GM23338 (cell line): ENCODE measurements at regions not wholly inside any gene's neighbourhood (a gene's known extent, or its start where the extent isn't known, plus 50 kb on each side); places are given as distances from the start of the nearest gene placed in this dataset.

ENCODE experiments used
- ATAC-seq: fragments of 200-7000 bp; cut with Tn5 transposase; 3 replicates; pipeline ENCODE4 v1.9.1; 2020
- DNase-seq: peaks from one replicate; pipeline ENCODE4 v3.0.0-alpha.2; 2015; ENCODE audit warnings: low spot score
- H2AFZ ChIP-seq: fragments of 200-600 bp; sonication (generic); 2 replicates; pipeline ENCODE4 v1.8.0; 2016; ENCODE audit warnings: antibody characterized with exemption, mild to moderate bottlenecking, moderate library complexity
- H3F3A ChIP-seq: fragments of 200-600 bp; sonication (generic); replicated peaks from 2 replicates; pipeline ENCODE4 v1.8.0; 2017; ENCODE audit warnings: antibody characterized with exemption, mixed run types, low read depth
- H3K27ac ChIP-seq: fragments of 200-600 bp; sonication (generic); 2 replicates; pipeline ENCODE4 v1.6.1; 2016; ENCODE audit warnings: low read depth
- H3K27me3 ChIP-seq: fragments of 200-600 bp; sonication (generic); 2 replicates; pipeline ENCODE4 v1.8.0; 2016; ENCODE audit warnings: mild to moderate bottlenecking, mixed run types, moderate library complexity; ENCODE audit not compliant: insufficient read depth
- H3K36me3 ChIP-seq: fragments of 200-600 bp; sonication (generic); 2 replicates; pipeline ENCODE4 v1.8.0; 2016; ENCODE audit warnings: mild to moderate bottlenecking; ENCODE audit not compliant: insufficient read depth
- H3K4me1 ChIP-seq: fragments of 200-600 bp; sonication (generic); 2 replicates; pipeline ENCODE4 v1.8.0; 2016; ENCODE audit warnings: mild to moderate bottlenecking, moderate library complexity; ENCODE audit not compliant: insufficient read depth
- H3K4me2 ChIP-seq: fragments of 200-600 bp; sonication (generic); 2 replicates; pipeline ENCODE4 v1.7.1; 2017; ENCODE audit warnings: mixed run types
- H3K4me3 ChIP-seq: fragments of 200-600 bp; sonication (generic); 2 replicates; pipeline ENCODE4 v1.6.1; 2016; ENCODE audit warnings: mixed run types
- H3K79me2 ChIP-seq: fragments of 200-600 bp; sonication (generic); replicated peaks from 2 replicates; pipeline ENCODE4 v1.8.0; 2017; ENCODE audit warnings: mild to moderate bottlenecking; ENCODE audit not compliant: insufficient read depth
- H3K9me2 ChIP-seq: fragments of 200-600 bp; sonication (generic); 2 replicates; pipeline ENCODE4 v1.8.0; 2017; ENCODE audit not compliant: insufficient read depth
- H4K20me1 ChIP-seq: fragments of 200-600 bp; sonication (generic); replicated peaks from 2 replicates; pipeline ENCODE4 v1.8.0; 2017; ENCODE audit warnings: mild to moderate bottlenecking; ENCODE audit not compliant: insufficient read depth
- H3K27ac Mint-ChIP-seq: 2 replicates; pipeline ENCODE4 v1.8.0; 2020; ENCODE audit warnings: inconsistent platforms, mild to moderate bottlenecking, moderate library complexity, mixed read lengths
- H3K27me3 Mint-ChIP-seq: 3 replicates; pipeline ENCODE4 v1.8.0; 2022; ENCODE audit warnings: low read depth, mild to moderate bottlenecking, moderate library complexity, mixed read lengths, inconsistent platforms; ENCODE audit not compliant: insufficient read depth, poor library complexity
- H3K36me3 Mint-ChIP-seq: 3 replicates; pipeline ENCODE4 v1.8.0; 2021; ENCODE audit warnings: low read depth, mild to moderate bottlenecking, inconsistent platforms, moderate library complexity, mixed read lengths
- H3K4me1 Mint-ChIP-seq: 3 replicates; pipeline ENCODE4 v1.8.0; 2020; ENCODE audit warnings: mild to moderate bottlenecking, inconsistent platforms, mixed read lengths
- H3K4me3 Mint-ChIP-seq: 3 replicates; pipeline ENCODE4 v1.8.0; 2021; ENCODE audit warnings: moderate library complexity, mild to moderate bottlenecking, inconsistent platforms, mixed read lengths
- H3K9me3 Mint-ChIP-seq: 3 replicates; pipeline ENCODE4 v1.8.0; 2020; ENCODE audit warnings: moderate library complexity, mild to moderate bottlenecking, inconsistent platforms, mixed read lengths
- CREB1 ChIP-seq: fragments of 250-450 bp; sonication (Bioruptor Pico); IDR thresholded peaks from 2 replicates; pipeline ENCODE4 v1.5.0; 2020; ENCODE audit warnings: low read depth, mild to moderate bottlenecking, moderate library complexity
- EZH2 ChIP-seq: fragments of 200-600 bp; sonication (generic); IDR thresholded peaks from one replicate; pipeline ENCODE4 v1.8.0; 2017; ENCODE audit warnings: antibody characterized with exemption, mild to moderate bottlenecking, low read depth; ENCODE audit not compliant: unreplicated experiment
- EZH2phosphoT487 ChIP-seq: fragments of 200-600 bp; sonication (generic); IDR thresholded peaks from one replicate; pipeline ENCODE4 v1.8.1; 2018; ENCODE audit warnings: antibody characterized with exemption; ENCODE audit not compliant: unreplicated experiment
- JUNB ChIP-seq: IDR thresholded peaks from one replicate; pipeline ENCODE4 v1.6.1; 2016; ENCODE audit warnings: antibody characterized with exemption; ENCODE audit not compliant: unreplicated experiment
- NANOG ChIP-seq: IDR thresholded peaks from 2 replicates; pipeline ENCODE4 v1.6.1; 2016; ENCODE audit warnings: antibody characterized with exemption, borderline replicate concordance
- POLR2AphosphoS5 ChIP-seq: IDR thresholded peaks from 2 replicates; pipeline ENCODE4 v1.6.1; 2016; ENCODE audit warnings: antibody characterized with exemption, low read depth
- STAT1 ChIP-seq: IDR thresholded peaks from one replicate; pipeline ENCODE4 v1.6.1; 2016; ENCODE audit warnings: antibody characterized with exemption; ENCODE audit not compliant: unreplicated experiment
- ZNF114 ChIP-seq: fragments of 250-450 bp; sonication (Bioruptor Pico); IDR thresholded peaks from 2 replicates; pipeline ENCODE4 v1.5.0; 2020; ENCODE audit warnings: mild to moderate bottlenecking, moderate library complexity
- ZNF331 ChIP-seq: fragments of 250-450 bp; sonication (Bioruptor Pico); IDR thresholded peaks from 2 replicates; pipeline ENCODE4 v1.5.0; 2020; ENCODE audit warnings: low read depth, mild to moderate bottlenecking, moderate library complexity
- TF ChIP-seq, protein P1 (sequence below), 2 experiments: fragments of 200-600 bp in 1 of 2; sonication (generic) in 1 of 2; conservative IDR thresholded peaks; 2 replicates each; pipeline versions ENCODE4 v1.5.1 to v1.6.1; 2016 to 2017; ENCODE audit warnings: antibody characterized with exemption in 2 of 2, low read depth in 2 of 2, mild to moderate bottlenecking in 2 of 2, moderate library complexity in 1 of 2
- TF ChIP-seq, protein P2 (sequence below): IDR thresholded peaks from 2 replicates; pipeline ENCODE4 v1.6.1; 2016; ENCODE audit warnings: antibody characterized with exemption
- TF ChIP-seq, protein P3 (sequence below): IDR thresholded peaks from one replicate; pipeline ENCODE4 v1.6.1; 2018; ENCODE audit warnings: antibody characterized with exemption; ENCODE audit not compliant: unreplicated experiment
- TF ChIP-seq, protein P4 (sequence below): fragments of 250-450 bp; sonication (Bioruptor Pico); IDR thresholded peaks from 2 replicates; pipeline ENCODE4 v1.5.0; 2020; ENCODE audit warnings: mild to moderate bottlenecking, moderate library complexity

DNA sequence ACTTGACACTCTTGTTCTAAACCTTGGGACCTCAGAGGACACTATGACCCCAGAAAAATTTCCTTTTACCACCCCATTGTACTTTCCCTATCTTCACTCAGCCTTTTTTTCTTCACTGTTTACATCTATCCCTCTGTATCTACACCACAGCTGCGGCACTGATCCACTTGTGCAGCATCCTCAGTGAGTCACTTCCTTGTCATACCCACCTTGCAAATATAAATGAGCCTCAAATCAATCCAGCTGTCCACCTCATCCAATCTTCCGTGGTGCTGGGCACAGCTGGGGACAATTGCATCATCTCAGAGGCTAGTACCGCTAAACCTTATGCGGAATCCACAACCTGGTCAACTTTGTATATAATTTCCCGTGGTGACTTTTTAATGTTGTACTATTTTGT lies 710.5 kb downstream of the QKI start:
- no peaks in the 10 kb centered on the region for H3K4me1 Mint-ChIP-seq
- Histone ChIP-seq H3K36me3 (no peaks in the 10 kb centered on the region), H3K27me3 (no peaks in the 10 kb centered on the region), H3K4me1 (no peaks in the 10 kb centered on the region), H3F3A (no peaks in the 10 kb centered on the region), H2AFZ (no peak overlapping the region), H3K27ac (no peak overlapping the region), H3K9me2 (0 out of 2 replicates have a peak, but pooled peaks cover 4% of the 10 kb centered on the region), H3K4me3 (no peak overlapping the region), H4K20me1 (no peaks in the 10 kb centered on the region), H3K4me2 (no peak overlapping the region), H3K79me2 (no peaks in the 10 kb centered on the region)
- H3K27ac Mint-ChIP-seq: no peak overlapping the region
- TF ChIP-seq, protein P1, sequence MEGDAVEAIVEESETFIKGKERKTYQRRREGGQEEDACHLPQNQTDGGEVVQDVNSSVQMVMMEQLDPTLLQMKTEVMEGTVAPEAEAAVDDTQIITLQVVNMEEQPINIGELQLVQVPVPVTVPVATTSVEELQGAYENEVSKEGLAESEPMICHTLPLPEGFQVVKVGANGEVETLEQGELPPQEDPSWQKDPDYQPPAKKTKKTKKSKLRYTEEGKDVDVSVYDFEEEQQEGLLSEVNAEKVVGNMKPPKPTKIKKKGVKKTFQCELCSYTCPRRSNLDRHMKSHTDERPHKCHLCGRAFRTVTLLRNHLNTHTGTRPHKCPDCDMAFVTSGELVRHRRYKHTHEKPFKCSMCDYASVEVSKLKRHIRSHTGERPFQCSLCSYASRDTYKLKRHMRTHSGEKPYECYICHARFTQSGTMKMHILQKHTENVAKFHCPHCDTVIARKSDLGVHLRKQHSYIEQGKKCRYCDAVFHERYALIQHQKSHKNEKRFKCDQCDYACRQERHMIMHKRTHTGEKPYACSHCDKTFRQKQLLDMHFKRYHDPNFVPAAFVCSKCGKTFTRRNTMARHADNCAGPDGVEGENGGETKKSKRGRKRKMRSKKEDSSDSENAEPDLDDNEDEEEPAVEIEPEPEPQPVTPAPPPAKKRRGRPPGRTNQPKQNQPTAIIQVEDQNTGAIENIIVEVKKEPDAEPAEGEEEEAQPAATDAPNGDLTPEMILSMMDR (conservative IDR thresholded peaks at IDR 0.05; ENCODE audit: low read depth in 2 of 2): no peak
- TF ChIP-seq, protein P2, sequence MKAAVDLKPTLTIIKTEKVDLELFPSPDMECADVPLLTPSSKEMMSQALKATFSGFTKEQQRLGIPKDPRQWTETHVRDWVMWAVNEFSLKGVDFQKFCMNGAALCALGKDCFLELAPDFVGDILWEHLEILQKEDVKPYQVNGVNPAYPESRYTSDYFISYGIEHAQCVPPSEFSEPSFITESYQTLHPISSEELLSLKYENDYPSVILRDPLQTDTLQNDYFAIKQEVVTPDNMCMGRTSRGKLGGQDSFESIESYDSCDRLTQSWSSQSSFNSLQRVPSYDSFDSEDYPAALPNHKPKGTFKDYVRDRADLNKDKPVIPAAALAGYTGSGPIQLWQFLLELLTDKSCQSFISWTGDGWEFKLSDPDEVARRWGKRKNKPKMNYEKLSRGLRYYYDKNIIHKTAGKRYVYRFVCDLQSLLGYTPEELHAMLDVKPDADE: no peak
- TF ChIP-seq CREB1 (CRISPR knock-in tag) (no peak), ZNF331 (CRISPR knock-in tag) (no peak), ZNF114 (CRISPR knock-in tag) (no peak), EZH2 (no peak), EZH2phosphoT487 (no peak), NANOG (no peak), JUNB (no peak), POLR2AphosphoS5 (no peak), STAT1 (no peak)
- TF ChIP-seq, protein P3, sequence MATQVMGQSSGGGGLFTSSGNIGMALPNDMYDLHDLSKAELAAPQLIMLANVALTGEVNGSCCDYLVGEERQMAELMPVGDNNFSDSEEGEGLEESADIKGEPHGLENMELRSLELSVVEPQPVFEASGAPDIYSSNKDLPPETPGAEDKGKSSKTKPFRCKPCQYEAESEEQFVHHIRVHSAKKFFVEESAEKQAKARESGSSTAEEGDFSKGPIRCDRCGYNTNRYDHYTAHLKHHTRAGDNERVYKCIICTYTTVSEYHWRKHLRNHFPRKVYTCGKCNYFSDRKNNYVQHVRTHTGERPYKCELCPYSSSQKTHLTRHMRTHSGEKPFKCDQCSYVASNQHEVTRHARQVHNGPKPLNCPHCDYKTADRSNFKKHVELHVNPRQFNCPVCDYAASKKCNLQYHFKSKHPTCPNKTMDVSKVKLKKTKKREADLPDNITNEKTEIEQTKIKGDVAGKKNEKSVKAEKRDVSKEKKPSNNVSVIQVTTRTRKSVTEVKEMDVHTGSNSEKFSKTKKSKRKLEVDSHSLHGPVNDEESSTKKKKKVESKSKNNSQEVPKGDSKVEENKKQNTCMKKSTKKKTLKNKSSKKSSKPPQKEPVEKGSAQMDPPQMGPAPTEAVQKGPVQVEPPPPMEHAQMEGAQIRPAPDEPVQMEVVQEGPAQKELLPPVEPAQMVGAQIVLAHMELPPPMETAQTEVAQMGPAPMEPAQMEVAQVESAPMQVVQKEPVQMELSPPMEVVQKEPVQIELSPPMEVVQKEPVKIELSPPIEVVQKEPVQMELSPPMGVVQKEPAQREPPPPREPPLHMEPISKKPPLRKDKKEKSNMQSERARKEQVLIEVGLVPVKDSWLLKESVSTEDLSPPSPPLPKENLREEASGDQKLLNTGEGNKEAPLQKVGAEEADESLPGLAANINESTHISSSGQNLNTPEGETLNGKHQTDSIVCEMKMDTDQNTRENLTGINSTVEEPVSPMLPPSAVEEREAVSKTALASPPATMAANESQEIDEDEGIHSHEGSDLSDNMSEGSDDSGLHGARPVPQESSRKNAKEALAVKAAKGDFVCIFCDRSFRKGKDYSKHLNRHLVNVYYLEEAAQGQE: no peak
- TF ChIP-seq, protein P4, sequence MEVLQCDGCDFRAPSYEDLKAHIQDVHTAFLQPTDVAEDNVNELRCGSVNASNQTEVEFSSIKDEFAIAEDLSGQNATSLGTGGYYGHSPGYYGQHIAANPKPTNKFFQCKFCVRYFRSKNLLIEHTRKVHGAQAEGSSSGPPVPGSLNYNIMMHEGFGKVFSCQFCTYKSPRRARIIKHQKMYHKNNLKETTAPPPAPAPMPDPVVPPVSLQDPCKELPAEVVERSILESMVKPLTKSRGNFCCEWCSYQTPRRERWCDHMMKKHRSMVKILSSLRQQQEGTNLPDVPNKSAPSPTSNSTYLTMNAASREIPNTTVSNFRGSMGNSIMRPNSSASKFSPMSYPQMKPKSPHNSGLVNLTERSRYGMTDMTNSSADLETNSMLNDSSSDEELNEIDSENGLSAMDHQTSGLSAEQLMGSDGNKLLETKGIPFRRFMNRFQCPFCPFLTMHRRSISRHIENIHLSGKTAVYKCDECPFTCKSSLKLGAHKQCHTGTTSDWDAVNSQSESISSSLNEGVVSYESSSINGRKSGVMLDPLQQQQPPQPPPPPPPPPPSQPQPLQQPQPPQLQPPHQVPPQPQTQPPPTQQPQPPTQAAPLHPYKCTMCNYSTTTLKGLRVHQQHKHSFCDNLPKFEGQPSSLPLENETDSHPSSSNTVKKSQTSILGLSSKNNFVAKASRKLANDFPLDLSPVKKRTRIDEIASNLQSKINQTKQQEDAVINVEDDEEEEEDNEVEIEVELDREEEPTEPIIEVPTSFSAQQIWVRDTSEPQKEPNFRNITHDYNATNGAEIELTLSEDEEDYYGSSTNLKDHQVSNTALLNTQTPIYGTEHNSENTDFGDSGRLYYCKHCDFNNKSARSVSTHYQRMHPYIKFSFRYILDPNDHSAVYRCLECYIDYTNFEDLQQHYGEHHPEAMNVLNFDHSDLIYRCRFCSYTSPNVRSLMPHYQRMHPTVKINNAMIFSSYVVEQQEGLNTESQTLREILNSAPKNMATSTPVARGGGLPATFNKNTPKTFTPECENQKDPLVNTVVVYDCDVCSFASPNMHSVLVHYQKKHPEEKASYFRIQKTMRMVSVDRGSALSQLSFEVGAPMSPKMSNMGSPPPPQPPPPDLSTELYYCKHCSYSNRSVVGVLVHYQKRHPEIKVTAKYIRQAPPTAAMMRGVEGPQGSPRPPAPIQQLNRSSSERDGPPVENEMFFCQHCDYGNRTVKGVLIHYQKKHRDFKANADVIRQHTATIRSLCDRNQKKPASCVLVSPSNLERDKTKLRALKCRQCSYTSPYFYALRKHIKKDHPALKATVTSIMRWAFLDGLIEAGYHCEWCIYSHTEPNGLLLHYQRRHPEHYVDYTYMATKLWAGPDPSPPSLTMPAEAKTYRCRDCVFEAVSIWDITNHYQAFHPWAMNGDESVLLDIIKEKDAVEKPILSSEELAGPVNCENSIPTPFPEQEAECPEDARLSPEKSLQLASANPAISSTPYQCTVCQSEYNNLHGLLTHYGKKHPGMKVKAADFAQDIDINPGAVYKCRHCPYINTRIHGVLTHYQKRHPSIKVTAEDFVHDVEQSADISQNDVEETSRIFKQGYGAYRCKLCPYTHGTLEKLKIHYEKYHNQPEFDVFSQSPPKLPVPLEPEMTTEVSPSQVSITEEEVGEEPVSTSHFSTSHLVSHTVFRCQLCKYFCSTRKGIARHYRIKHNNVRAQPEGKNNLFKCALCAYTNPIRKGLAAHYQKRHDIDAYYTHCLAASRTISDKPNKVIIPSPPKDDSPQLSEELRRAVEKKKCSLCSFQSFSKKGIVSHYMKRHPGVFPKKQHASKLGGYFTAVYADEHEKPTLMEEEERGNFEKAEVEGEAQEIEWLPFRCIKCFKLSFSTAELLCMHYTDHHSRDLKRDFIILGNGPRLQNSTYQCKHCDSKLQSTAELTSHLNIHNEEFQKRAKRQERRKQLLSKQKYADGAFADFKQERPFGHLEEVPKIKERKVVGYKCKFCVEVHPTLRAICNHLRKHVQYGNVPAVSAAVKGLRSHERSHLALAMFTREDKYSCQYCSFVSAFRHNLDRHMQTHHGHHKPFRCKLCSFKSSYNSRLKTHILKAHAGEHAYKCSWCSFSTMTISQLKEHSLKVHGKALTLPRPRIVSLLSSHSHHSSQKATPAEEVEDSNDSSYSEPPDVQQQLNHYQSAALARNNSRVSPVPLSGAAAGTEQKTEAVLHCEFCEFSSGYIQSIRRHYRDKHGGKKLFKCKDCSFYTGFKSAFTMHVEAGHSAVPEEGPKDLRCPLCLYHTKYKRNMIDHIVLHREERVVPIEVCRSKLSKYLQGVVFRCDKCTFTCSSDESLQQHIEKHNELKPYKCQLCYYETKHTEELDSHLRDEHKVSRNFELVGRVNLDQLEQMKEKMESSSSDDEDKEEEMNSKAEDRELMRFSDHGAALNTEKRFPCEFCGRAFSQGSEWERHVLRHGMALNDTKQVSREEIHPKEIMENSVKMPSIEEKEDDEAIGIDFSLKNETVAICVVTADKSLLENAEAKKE (CRISPR knock-in tag): no peak
- H3K9me3 Mint-ChIP-seq: peaks cover 8% of the 10 kb centered on the region; the same call in 2 of the 3 replicates
- DNase-seq (no peak), ATAC-seq (no peak)
- H3K27me3 Mint-ChIP-seq: peaks cover under 1% of the 10 kb centered on the region
- no peaks in the 10 kb centered on the region for H3K36me3 Mint-ChIP-seq
- H3K4me3 Mint-ChIP-seq: no peak overlapping the region
